SK-N-SH (cell line): ENCODE measurements at regions not wholly inside any gene's neighbourhood (a gene's known extent, or its start where the extent isn't known, plus 50 kb on each side); places are given as distances from the start of the nearest gene placed in this dataset.

Source experiments
- CTCF ChIA-PET: fragments of 300-600, 350-600 bp; formaldehyde crosslinking; extraction: SDS; loops from one replicate; lab custom pipeline; 2021; lab: Yijun Ruan, JAX
- POLR2A ChIA-PET: fragments of 350-600 bp; sonication (Branson Sonifier 250); formaldehyde crosslinking; extraction: SDS; loops from one replicate; lab custom pipeline; 2020; ENCODE audit warnings: antibody characterized with exemption, inconsistent platforms; lab: Yijun Ruan, JAX
- DNase-seq: peaks from one replicate; pipeline ENCODE4 v3.0.0; 2012
- H2AFZ ChIP-seq: fragments of 200-600 bp; sonication (generic); 2 replicates; pipeline ENCODE4 v1.8.1; 2016; ENCODE audit warnings: antibody characterized with exemption, mild to moderate bottlenecking, low read depth
- H3F3A ChIP-seq: fragments of 200-600 bp; sonication (generic); replicated peaks from 2 replicates; pipeline ENCODE3; 2016; ENCODE audit warnings: antibody characterized with exemption, mild to moderate bottlenecking; ENCODE audit not compliant: insufficient read depth
- H3K27ac ChIP-seq, 2 experiments: fragments of 200-500 bp in 1 of 2; fragments of 200-600 bp in 1 of 2; sonication (Bioruptor generic) in 1 of 2; sonication (generic), shearing (Covaris generic) in 1 of 2; 2 replicates each; pipeline versions ENCODE4 v1.5.1 to v1.6.1; 2014 to 2016; ENCODE audit warnings: low read depth in 2 of 2, inconsistent platforms in 1 of 2, low read length in 1 of 2, mild to moderate bottlenecking in 1 of 2, mixed read lengths in 1 of 2
- H3K27me3 ChIP-seq: fragments of 200-600 bp; sonication (generic), shearing (Covaris generic); 2 replicates; pipeline ENCODE4 v1.6.1; 2016; ENCODE audit warnings: mixed run types; ENCODE audit not compliant: insufficient read depth
- H3K36me3 ChIP-seq, 2 experiments: fragments of 200-500 bp in 1 of 2; fragments of 200-600 bp in 1 of 2; sonication (Bioruptor generic) in 1 of 2; sonication (generic) in 1 of 2; replicated peaks in 1 of 2; 2 replicates each; pipeline versions ENCODE3 to v1.5.1; 2014 to 2016; ENCODE audit warnings: low read length in 1 of 2, mild to moderate bottlenecking in 1 of 2; ENCODE audit not compliant: insufficient read depth in 2 of 2, control insufficient read depth in 1 of 2
- H3K4me1 ChIP-seq, 2 experiments: fragments of 200-500 bp in 1 of 2; fragments of 200-600 bp in 1 of 2; sonication (Bioruptor generic) in 1 of 2; sonication (generic), shearing (Covaris generic) in 1 of 2; 2 replicates each; pipeline versions ENCODE4 v1.5.1 to v1.6.1; 2014 to 2016; ENCODE audit warnings: low read depth in 1 of 2, low read length in 1 of 2, mixed run types in 1 of 2; ENCODE audit not compliant: insufficient read depth in 2 of 2, control insufficient read depth in 1 of 2
- H3K4me2 ChIP-seq: fragments of 200-600 bp; sonication (generic), shearing (Covaris generic); 2 replicates; pipeline ENCODE4 v1.6.1; 2017; ENCODE audit warnings: mixed run types
- H3K4me3 ChIP-seq, 2 experiments: fragments of 200-500 bp in 1 of 2; fragments of 200-600 bp in 1 of 2; sonication (Bioruptor generic) in 1 of 2; sonication (generic), shearing (Covaris generic) in 1 of 2; 2 replicates each; pipeline versions ENCODE4 v1.5.1 to v1.8.1; 2014 to 2016; ENCODE audit warnings: low read depth in 2 of 2, inconsistent platforms in 1 of 2, low read length in 1 of 2, mild to moderate bottlenecking in 1 of 2, mixed read lengths in 1 of 2, moderate library complexity in 1 of 2
- H3K79me2 ChIP-seq: fragments of 200-600 bp; sonication (generic); 2 replicates; pipeline ENCODE4 v1.8.1; 2017; ENCODE audit warnings: mild to moderate bottlenecking; ENCODE audit not compliant: insufficient read depth
- H3K9ac ChIP-seq: fragments of 200-600 bp; sonication (generic); 2 replicates; pipeline ENCODE4 v1.6.1; 2017; ENCODE audit warnings: mixed run types
- H3K9me2 ChIP-seq: fragments of 200-600 bp; sonication (generic); 2 replicates; pipeline ENCODE4 v1.6.1; 2017; ENCODE audit warnings: mixed run types
- H3K9me3 ChIP-seq: fragments of 200-600 bp; sonication (generic); 2 replicates; pipeline ENCODE4 v1.6.1; 2017; ENCODE audit warnings: mixed run types, mild to moderate bottlenecking, moderate library complexity
- H4K20me1 ChIP-seq: fragments of 200-600 bp; sonication (generic); 2 replicates; pipeline ENCODE4 v1.6.1; 2017; ENCODE audit warnings: mild to moderate bottlenecking, mixed run types; ENCODE audit not compliant: insufficient read depth
- EP300 ChIP-seq, 2 experiments: IDR thresholded peaks; 2 replicates each; pipeline versions ENCODE4 v1.4.0 to v1.6.1; 2012; ENCODE audit warnings: borderline replicate concordance in 1 of 2, low read depth in 1 of 2, low read length in 1 of 2
- EZH2phosphoT487 ChIP-seq: fragments of 200-600 bp; sonication (generic); IDR thresholded peaks from 2 replicates; pipeline ENCODE4 v1.6.1; 2017; ENCODE audit warnings: low read depth, mixed run types, mild to moderate bottlenecking, antibody characterized with exemption, moderate library complexity, borderline replicate concordance
- FOSL2 ChIP-seq: IDR thresholded peaks from 2 replicates; pipeline ENCODE4 v1.4.0; 2012; ENCODE audit warnings: low read depth, mild to moderate bottlenecking, moderate library complexity, borderline replicate concordance
- GABPA ChIP-seq: IDR thresholded peaks from 2 replicates; pipeline ENCODE4 v1.4.0; 2012; ENCODE audit warnings: low read depth, mild to moderate bottlenecking
- JUND ChIP-seq: IDR thresholded peaks from 2 replicates; pipeline ENCODE4 v1.4.0; 2012
- MAX ChIP-seq: IDR thresholded peaks from 2 replicates; pipeline ENCODE4 v1.4.0; 2012; ENCODE audit warnings: low read depth
- MEF2A ChIP-seq: IDR thresholded peaks from 2 replicates; pipeline ENCODE4 v1.4.0; 2012; ENCODE audit warnings: low read depth, borderline replicate concordance
- MXI1 ChIP-seq: IDR thresholded peaks from 2 replicates; pipeline ENCODE4 v1.6.1; 2012; ENCODE audit warnings: mild to moderate bottlenecking, low read depth, low read length, improper control_type of control experiment
- POLR2AphosphoS5 ChIP-seq: IDR thresholded peaks from 2 replicates; pipeline ENCODE4 v1.6.1; 2012; ENCODE audit warnings: low read depth, low read length
- RCOR1 ChIP-seq: fragments of 150-350 bp; IDR thresholded peaks from 2 replicates; pipeline ENCODE4 v1.6.1; 2017; ENCODE audit warnings: antibody characterized with exemption, low read length
- REST ChIP-seq: IDR thresholded peaks from 2 replicates; pipeline ENCODE4 v1.6.1; 2012; ENCODE audit warnings: mild to moderate bottlenecking, low read depth, low read length, moderate library complexity
- TEAD4 ChIP-seq: IDR thresholded peaks from 2 replicates; pipeline ENCODE4 v1.4.0; 2012; ENCODE audit warnings: mild to moderate bottlenecking, borderline replicate concordance; ENCODE audit not compliant: insufficient read depth
- WGBS: methylation state at CpG from one replicate; pipeline ENCODE4 v1.1.6; 2017; ENCODE audit warnings: low lambda C conversion rate; 5-methylcytosine and 5-hydroxymethylcytosine counted together
- TF ChIP-seq, protein P1 (sequence below): fragments of 200-600 bp; sonication (generic); IDR thresholded peaks from 2 replicates; pipeline ENCODE4 v1.6.1; 2017; ENCODE audit warnings: antibody characterized with exemption, mild to moderate bottlenecking, moderate library complexity
- TF ChIP-seq, protein P2 (sequence below): IDR thresholded peaks from 2 replicates; pipeline ENCODE4 v1.4.0; 2012; ENCODE audit warnings: low read depth, borderline replicate concordance
- TF ChIP-seq, protein P3 (sequence below): IDR thresholded peaks from 2 replicates; pipeline ENCODE4; 2012

DNA sequence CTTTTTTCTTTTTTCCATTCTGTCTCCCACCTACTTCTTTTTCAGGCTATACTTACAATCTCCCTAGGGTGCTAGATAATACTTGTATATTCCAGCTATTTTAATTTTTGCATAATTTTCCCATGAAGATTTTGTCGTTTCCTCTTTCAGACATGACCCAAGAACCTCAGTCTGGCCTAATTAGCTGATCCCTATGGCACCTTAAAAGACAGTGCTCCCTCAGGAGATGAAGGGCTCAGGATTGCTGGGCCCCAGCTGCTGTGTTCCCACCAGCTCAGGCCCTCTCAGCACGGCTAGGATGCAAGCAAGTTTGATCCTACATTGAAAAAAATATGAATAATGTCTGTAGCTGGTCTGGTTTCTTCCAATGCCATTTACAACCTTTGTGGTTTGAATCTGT, 55.0 kb upstream of the RGS5 start:
- no peak overlapping the region for H3K9ac ChIP-seq
- no peaks in the 10 kb centered on the region for H3K79me2 ChIP-seq
- POLR2A ChIA-PET: interaction anchor here (0.7 to 1.1 kb wide), 2 partner anchors 55 to 61 kb away, joined by 3 to 5 read pairs; partner anchors contain the start of gene RGS5

More for the DNA sequence above, 55.0 kb upstream of the RGS5 start:
- Histone ChIP-seq H3K4me2 (no peak overlapping the region), H3K27me3 (no peaks in the 10 kb centered on the region), H3K4me3 (no peak overlapping the region), H3K9me2 (no peaks in the 10 kb centered on the region), H3F3A (no peaks in the 10 kb centered on the region), H3K27ac (peak overlapping the region in 1 of 2 experiments; percentile 67; a peak in 1 of 4 replicates), H3K36me3 (no peaks in the 10 kb centered on the region)
- CTCF ChIA-PET: interaction anchor here (1.0 to 1.9 kb wide), 2 partner anchors 10 to 27 kb away, joined by 3 to 5 read pairs; no protein-coding TSS in a partner anchor
- no peak for DNase-seq
- TF ChIP-seq MEF2A (no peak), EZH2phosphoT487 (no peak), FOSL2 (no peak), JUND (no peak), TEAD4 (no peak), REST (no peak), MAX (no peak), EP300 (IDR thresholded peaks at IDR 0.05; ENCODE audit: borderline replicate concordance in 1 of 2, low read depth in 1 of 2, low read length in 1 of 2) (no peak), POLR2AphosphoS5 (no peak), MXI1 (no peak), GABPA (no peak), RCOR1 (no peak)
- TF ChIP-seq, protein P1, sequence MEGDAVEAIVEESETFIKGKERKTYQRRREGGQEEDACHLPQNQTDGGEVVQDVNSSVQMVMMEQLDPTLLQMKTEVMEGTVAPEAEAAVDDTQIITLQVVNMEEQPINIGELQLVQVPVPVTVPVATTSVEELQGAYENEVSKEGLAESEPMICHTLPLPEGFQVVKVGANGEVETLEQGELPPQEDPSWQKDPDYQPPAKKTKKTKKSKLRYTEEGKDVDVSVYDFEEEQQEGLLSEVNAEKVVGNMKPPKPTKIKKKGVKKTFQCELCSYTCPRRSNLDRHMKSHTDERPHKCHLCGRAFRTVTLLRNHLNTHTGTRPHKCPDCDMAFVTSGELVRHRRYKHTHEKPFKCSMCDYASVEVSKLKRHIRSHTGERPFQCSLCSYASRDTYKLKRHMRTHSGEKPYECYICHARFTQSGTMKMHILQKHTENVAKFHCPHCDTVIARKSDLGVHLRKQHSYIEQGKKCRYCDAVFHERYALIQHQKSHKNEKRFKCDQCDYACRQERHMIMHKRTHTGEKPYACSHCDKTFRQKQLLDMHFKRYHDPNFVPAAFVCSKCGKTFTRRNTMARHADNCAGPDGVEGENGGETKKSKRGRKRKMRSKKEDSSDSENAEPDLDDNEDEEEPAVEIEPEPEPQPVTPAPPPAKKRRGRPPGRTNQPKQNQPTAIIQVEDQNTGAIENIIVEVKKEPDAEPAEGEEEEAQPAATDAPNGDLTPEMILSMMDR: no peak
- TF ChIP-seq, protein P2, sequence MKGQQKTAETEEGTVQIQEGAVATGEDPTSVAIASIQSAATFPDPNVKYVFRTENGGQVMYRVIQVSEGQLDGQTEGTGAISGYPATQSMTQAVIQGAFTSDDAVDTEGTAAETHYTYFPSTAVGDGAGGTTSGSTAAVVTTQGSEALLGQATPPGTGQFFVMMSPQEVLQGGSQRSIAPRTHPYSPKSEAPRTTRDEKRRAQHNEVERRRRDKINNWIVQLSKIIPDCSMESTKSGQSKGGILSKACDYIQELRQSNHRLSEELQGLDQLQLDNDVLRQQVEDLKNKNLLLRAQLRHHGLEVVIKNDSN: no peak
- TF ChIP-seq, protein P3, sequence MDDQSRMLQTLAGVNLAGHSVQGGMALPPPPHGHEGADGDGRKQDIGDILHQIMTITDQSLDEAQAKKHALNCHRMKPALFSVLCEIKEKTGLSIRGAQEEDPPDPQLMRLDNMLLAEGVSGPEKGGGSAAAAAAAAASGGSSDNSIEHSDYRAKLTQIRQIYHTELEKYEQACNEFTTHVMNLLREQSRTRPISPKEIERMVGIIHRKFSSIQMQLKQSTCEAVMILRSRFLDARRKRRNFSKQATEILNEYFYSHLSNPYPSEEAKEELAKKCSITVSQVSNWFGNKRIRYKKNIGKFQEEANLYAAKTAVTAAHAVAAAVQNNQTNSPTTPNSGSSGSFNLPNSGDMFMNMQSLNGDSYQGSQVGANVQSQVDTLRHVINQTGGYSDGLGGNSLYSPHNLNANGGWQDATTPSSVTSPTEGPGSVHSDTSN: no peak
- TF ChIP-seq, all 33 proteins: peak for 0
- Histone ChIP-seq H2AFZ (no peak overlapping the region), H3K4me1 (no peaks in the 10 kb centered on the region), H4K20me1 (no peaks in the 10 kb centered on the region), H3K9me3 (no peaks in the 10 kb centered on the region)
- WGBS: 74% methylated on average over 2 of the region's 2 CpGs
